ENCODE measurements at regions not wholly inside any gene's neighbourhood (a gene's known extent, or its start where the extent isn't known, plus 50 kb on each side); places are given as distances from the start of the nearest gene placed in this dataset.

GRCh38 chr4:127486248-127486647, 146.5 kb upstream of the INTU start:
- TF ChIP-seq, protein P1, sequence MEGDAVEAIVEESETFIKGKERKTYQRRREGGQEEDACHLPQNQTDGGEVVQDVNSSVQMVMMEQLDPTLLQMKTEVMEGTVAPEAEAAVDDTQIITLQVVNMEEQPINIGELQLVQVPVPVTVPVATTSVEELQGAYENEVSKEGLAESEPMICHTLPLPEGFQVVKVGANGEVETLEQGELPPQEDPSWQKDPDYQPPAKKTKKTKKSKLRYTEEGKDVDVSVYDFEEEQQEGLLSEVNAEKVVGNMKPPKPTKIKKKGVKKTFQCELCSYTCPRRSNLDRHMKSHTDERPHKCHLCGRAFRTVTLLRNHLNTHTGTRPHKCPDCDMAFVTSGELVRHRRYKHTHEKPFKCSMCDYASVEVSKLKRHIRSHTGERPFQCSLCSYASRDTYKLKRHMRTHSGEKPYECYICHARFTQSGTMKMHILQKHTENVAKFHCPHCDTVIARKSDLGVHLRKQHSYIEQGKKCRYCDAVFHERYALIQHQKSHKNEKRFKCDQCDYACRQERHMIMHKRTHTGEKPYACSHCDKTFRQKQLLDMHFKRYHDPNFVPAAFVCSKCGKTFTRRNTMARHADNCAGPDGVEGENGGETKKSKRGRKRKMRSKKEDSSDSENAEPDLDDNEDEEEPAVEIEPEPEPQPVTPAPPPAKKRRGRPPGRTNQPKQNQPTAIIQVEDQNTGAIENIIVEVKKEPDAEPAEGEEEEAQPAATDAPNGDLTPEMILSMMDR (IDR thresholded peaks at IDR 0.05), result no peak
- no peak for TF ChIP-seq POLR2A (IDR thresholded peaks at IDR 0.05)

All from lower leg skin (tissue), 3 donors.